ENCODE measurements at regions not wholly inside any gene's neighbourhood (a gene's known extent, or its start where the extent isn't known, plus 50 kb on each side); places are given as distances from the start of the nearest gene placed in this dataset.

DNA sequence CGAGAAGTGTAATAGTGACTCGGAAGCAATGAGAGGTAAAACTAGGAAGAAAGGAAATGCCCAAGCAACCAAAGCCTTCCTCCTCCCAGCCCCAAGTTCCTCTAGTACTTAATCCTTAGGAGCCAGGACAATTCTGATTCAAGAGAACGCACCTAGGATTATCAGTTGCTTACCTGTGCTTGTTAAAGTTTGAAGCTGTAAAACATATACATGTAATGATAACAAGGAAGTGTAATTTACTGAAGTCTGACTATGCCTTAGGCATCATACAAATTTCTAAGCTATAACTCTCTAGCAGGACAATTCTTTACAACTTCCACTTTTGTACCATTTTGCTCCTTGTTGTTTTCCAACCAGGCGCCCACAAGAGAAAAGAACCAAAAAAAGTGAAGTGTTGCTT is 92.8 kb upstream of the OSBPL8 start:
- TF ChIP-seq, protein P1, sequence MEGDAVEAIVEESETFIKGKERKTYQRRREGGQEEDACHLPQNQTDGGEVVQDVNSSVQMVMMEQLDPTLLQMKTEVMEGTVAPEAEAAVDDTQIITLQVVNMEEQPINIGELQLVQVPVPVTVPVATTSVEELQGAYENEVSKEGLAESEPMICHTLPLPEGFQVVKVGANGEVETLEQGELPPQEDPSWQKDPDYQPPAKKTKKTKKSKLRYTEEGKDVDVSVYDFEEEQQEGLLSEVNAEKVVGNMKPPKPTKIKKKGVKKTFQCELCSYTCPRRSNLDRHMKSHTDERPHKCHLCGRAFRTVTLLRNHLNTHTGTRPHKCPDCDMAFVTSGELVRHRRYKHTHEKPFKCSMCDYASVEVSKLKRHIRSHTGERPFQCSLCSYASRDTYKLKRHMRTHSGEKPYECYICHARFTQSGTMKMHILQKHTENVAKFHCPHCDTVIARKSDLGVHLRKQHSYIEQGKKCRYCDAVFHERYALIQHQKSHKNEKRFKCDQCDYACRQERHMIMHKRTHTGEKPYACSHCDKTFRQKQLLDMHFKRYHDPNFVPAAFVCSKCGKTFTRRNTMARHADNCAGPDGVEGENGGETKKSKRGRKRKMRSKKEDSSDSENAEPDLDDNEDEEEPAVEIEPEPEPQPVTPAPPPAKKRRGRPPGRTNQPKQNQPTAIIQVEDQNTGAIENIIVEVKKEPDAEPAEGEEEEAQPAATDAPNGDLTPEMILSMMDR (IDR thresholded peaks at IDR 0.05; ENCODE audit: insufficient read depth, low read length, poor library complexity, severe bottlenecking), result no peak
- no peak for TF ChIP-seq EZH2phosphoT487 (conservative IDR thresholded peaks at IDR 0.05; ENCODE audit: low read length)
